IPS-18c (cell line): ENCODE measurements at regions not wholly inside any gene's neighbourhood (a gene's known extent, or its start where the extent isn't known, plus 50 kb on each side); places are given as distances from the start of the nearest gene placed in this dataset.
"Not testable (repeated sequence)": the region's sequence is repeated elsewhere in the genome, so short reads cannot be mapped to it uniquely, and the experiment has no call there.

ENCODE experiments used
- H3K4me3 ChIP-seq: 2 replicates; pipeline ENCODE4 v1.7.0; 2013; ENCODE audit warnings: low read depth, mild to moderate bottlenecking, low read length, moderate library complexity; ENCODE audit not compliant: insufficient read depth
- H3K9me3 ChIP-seq: one replicate; pipeline ENCODE4 v1.6.1; 2013; ENCODE audit warnings: mild to moderate bottlenecking, low read length, moderate library complexity; ENCODE audit not compliant: control insufficient read depth, insufficient read depth

DNA sequence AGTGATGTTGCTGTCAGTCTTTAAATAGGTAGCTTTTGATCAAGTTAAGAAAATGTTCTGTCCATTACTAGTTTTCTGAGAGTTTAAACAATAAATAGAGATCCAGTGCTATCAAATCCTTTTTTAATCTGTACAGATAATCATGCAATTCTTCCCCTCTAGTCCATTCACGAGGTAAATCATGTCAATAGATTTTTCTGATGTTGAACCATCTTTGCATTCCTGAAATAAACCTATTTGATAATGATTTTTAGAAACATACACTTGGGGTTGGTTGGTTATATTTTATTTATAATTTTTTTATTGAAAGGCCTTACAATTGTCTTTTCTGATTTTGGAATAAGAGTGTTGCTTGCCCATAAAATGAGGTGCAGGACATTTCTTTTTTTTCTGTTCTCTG is 95.0 kb downstream of the FAM53A start:
- no peak overlapping the region for H3K4me3 ChIP-seq
- H3K9me3 ChIP-seq = no peaks in the 10 kb centered on the region

DNA sequence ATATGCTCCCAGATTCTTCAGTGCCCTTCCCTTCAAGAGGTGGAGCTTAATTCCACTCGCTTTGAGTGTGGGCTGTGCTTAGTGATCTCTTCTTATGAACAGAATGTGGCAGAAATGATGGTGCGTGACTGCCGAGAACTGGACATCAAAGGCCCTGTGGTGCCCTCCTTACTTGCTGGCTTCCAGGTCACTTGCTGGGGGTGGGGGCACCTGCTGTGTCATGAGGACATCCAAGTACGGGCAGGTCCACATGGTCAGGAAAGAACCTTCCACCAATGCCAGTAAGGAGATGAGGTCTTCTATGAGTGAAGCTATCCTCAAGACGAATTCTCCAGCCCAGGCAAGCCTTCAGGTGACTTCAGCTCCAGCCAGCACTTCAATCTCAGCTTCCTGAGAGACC is 95.8 kb downstream of the FAM53A start:
- H3K9me3 ChIP-seq = no peaks in the 10 kb centered on the region
- H3K4me3 ChIP-seq = no peak overlapping the region

DNA sequence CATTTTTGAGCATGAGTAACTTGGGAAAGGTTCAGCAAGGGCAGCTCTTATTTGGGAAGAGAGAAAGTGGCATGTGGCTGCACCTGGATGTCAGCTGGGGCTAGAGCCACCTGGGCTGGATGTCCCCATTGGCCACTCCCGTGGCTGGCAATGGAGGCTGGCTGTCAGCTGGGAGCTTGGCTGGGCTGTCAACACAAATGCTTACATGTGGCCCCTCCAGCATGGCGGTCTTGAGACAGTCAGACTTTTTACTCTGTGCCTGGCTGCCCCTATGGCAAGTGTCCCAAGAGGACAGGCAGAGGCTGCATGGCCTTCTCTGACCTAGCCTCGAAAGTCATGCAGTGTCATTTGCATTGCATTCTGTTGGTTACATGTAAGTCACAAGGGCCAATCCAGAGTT is 99.6 kb downstream of the FAM53A start:
- Histone ChIP-seq H3K9me3 (no peaks in the 10 kb centered on the region), H3K4me3 (no peak overlapping the region)

DNA sequence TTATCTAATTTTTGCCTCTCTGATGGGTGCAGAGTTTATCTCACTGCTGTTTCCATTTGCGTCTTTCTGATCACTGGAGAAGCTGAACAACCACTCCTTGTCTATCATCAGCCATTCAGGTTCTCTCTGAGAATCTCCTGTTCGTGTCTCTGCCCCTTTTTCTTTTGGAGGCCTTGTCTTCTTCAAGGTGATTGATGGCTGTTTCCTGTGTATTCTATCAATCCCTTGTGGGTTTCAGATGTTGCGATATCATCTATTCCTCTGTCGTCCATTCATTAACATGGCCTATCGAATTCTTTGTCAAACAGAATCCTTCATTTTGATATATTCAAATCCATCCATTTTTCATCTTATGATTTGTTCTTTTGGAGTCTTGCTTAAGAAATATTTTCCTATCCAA is 100.3 kb downstream of the FAM53A start:
- Histone ChIP-seq H3K4me3 (no peak overlapping the region), H3K9me3 (no peaks in the 10 kb centered on the region)

DNA sequence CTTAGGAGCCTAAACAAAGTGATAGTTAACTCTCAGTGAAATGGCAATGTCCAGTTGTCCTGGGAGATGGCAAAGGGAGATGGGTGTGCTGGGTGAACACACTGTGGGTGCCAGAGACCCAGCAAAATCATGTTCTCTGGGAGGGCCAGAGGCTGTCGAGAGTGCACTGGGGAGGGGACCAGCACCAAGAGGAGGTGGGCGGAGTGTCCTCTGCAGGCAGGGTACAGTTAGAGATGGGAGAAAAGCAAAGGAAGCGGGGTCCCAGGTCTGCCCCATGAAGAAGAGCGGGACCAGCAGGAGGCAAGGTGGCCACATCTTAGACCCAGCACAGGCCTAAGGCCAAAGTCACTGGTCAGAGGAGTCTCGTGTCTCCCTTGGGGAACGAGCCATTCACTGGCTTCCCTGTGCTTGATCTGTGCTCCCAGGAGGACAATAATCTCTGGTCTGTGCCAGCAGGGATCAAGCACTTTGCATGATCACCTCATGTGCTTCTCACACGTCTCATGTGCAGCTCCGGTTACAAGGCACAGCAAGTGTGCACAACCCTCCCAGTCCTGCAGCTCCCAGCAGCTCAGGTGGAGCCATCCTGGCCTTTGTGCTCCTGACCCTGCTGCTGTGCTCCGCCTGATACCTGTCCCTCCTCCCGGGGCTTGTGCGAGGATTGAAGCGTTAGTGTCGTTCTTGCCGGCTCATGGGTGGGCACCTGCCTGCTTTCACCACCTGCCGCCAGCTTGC is 100.9 kb downstream of the FAM53A start:
- H3K4me3 ChIP-seq = no peak overlapping the region

DNA sequence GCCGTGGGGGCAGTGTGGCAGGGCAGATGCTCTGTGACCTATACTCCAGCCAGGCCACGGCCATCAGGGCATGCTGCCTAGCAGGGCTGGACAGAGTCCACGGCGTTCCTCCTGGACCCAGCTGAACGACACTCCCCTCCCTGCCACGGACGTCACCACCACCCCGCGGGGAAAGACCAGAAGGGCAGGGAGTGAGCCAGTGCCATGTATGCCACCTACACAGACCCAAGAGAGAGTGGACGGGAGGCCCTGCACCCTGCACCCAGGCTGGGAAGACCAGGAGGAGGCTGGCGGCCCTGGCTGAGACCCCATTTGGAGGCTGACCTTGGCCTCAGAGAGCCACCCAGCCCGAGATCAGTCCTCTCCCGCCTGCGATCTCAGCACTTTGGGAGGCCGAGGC is 101.9 kb downstream of the FAM53A start:
- no peak overlapping the region for H3K4me3 ChIP-seq
- no peaks in the 10 kb centered on the region for H3K9me3 ChIP-seq

More for the DNA sequence above, 100.9 kb downstream of the FAM53A start:
- H3K9me3 ChIP-seq = no peaks in the 10 kb centered on the region

DNA sequence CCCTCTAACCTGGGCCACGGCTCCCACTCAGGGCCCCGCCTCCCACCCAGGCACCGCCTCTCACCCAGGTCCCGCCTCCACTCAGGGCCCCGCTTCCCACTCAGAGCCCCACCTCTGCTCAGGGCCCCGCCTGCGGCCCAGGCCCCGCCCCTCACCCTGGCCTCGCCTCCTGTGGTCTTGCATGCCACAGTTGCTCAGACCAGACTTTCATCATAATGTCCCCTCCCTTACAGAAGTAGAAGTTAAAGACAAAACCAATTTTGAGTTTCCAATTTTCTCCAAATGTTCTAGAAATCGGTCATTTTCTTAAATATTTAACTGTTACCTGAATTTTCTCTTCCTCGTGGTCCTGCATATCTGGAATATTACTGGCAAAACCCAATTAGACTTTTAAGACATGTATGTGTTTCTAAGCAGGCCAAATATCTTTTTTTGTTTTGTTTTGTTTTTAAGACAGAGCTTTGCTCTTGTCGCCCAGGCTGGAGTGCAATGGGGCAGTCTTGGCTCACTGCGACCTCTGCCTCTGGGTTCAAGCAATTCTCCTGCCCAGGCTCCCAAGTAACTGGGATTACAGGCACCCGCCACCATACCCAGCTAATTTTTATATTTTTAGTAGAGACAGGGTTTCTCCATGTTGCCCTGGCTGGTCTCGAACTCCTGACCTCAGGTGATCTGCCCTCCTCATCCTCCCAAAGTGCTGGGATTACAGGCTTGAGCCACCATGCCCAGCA is 102.8 kb downstream of the FAM53A start:
- H3K4me3 ChIP-seq, H3K9me3 ChIP-seq: not testable (repeated sequence)

DNA sequence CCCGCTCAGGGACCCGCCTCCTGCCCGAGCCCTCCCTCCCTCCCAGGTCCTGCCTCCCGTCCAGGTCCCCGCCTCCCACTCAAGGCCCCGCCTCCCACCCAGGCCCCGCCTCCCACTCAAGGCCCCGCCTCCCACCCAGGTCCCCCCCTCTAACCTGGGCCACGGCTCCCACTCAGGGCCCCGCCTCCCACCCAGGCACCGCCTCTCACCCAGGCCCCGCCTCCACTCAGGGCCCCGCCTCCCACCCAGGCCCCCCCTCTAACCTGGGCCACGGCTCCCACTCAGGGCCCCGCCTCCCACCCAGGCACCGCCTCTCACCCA is 103.5 kb downstream of the FAM53A start:
- H3K9me3 ChIP-seq = not testable (repeated sequence)

DNA sequence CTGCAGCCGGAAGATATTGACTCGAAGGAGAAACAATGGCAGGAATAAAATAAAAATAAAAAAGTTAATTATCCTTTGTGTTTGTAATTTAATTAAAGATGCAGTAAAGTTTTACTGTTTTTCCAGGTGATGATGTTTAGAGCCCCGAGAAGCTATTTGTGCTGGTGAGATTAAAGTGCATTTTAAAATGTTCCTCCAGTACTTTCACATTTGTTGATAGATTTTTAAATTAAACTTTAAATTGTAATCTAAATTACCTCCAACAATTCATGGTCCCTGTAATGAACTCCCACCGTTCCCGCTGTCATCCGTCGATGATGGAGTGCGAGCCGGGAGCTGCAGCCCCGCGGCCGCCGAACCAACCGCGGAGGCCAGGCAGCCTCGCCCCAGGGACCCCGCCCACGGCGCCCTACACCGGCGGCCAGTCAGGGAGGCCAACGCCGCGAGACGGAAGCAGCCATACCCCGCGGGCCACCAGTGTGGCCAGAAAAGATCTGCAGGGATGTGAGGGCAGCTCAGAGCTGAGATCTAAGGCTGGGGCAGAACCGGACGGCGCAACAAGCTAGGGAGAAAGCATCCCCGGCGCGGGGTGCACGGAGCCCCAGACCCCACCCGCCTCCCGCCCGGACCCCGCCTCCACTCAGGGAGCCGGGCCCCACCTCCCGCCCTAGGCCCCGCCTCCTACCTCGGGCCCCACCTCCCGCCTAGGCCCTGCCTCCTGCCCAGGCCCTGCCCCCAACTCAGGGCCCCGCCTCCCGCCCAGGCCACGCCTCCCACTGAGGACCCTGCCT is 104.0 kb downstream of the FAM53A start:
- no peaks in the 10 kb centered on the region for H3K9me3 ChIP-seq
- peak overlapping the region; percentile 48; the same call in 1 of the 2 replicates for H3K4me3 ChIP-seq

More for the DNA sequence above, 103.5 kb downstream of the FAM53A start:
- not testable (repeated sequence) for H3K4me3 ChIP-seq

DNA sequence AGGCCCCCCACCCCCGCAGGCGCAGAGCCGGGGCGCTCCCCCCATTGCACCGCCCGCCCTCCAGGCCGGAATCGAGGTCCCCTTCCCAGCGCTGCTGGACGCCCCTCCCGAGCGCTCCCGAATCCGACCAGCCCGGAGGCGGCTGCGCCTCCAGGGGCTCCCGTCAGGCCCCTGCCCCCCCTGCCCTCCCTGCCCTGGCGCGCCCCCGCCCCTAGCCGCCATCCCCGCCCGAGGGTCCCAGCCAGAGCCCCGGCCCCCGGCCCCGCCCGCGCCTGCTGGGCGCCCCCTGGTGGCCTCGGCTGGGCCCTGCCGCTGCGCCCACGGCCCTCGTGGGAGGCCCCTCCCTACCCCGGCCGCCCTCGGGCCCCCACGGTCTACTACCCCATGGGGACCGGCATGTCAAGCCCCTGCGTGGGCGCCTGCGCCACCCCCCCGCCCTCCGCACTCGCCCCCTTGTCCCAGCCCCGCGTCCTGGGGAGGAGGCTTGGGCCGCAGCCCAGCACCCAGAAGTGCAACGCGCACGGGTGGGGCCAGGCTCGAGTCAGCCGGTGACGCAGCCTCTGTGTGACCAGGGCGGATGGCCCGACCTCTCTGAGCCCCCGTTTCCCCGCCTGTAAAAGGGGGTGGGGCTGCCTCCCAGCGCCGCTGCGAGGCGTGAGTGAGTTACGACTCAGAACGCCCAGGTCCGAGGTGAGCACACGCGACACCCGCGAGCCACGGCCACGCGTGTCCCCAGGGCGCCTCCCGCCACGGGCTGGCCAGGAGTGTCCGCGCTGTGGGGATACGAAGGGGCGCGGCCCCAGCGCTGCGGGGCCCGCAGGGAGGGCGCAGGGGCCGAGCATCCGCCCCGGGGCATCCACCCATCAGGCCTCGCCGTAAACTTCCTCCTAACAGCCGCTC is 104.9 kb downstream of the FAM53A start:
- Histone ChIP-seq H3K9me3 (no peaks in the 10 kb centered on the region), H3K4me3 (peak overlapping the region; percentile 34; the same call in 1 of the 2 replicates)

DNA sequence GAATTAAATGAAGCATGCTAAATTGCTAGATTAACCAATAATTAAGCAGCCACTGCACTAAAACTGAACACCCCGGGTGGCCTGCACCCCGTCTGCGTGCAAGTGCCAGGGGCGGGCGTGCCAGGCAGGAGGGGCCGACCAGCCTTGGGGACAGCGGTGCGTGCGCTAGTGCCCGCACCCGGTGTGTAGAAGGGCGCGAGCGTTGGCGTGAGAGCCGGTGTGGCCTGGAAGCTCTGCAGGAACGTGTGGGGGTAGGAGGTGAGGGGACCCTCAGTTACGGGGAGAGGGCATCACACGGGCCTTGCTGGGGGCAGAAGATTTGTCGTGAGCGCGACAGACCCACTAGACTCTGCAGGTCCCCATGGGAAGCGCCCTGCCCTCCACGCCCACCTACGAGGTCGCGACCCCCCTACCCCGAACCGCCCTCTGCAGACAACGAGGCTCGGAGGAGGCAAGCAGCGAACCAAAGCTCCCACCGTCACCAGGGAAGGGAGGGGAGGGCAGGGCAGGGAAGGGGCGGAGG is 105.8 kb downstream of the FAM53A start:
- no peak overlapping the region; the same call in 1 of the 2 replicates for H3K4me3 ChIP-seq
- no peaks in the 10 kb centered on the region for H3K9me3 ChIP-seq

DNA sequence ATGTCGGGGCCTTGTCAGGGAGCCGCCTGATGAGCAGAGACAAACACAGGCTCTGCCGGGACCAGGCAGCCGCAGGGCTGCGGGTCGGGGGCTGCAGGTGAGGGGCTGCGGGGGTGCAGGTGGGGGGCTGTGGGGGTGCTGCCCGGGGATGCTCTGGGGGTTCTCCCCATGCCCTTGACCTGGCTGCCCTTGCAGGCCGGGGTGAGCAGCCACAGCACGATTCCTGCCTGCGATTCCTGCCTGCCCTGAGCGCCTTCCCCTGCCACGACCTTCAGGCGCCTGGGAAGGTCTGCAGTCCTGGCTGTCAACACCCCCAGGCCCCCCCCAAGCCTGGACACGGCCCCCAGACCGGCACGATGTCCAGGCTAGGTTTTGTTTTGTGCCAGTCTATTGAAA is 106.3 kb downstream of the FAM53A start:
- H3K9me3 ChIP-seq = no peaks in the 10 kb centered on the region
- no peak overlapping the region for H3K4me3 ChIP-seq

DNA sequence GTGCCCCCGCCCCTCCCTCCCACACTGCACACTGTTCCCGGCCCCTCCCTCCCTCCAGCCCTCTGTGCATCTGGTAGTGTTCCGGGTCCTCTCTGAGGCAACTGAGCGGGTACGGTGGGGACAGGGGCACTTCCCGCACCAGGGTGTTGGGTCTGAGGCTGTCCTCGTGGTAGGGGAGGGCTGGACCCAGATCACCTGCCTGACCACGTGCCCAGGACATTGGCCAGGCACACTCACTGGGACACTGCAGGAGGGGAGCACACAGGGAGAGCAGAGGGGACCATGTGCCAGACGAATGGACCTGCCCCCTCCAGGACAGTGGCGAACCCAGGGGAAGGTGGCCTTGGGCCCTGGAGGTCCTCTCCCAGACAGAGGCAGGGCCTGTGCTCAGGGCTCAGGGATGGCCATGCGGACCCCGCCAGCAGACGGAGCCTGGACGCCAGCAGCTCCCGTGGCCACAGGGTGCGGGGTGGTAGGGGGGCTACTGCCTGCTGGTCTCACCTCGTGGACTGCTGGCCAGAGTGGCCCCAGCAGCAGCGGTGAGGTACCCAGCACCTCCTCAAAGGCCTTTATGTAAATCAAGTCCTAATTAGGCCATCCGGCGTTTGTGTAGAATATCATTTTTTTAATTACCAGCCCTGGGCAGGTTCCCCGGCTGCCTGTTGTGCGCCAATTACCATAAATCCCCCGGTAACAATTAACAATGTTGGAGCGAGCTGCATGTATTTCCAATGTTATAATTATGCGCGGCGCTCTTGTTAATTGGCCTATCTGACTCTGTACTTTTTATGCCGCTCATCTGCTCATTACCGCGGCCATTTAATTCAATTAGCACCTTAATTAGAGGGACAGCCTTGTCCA is 106.9 kb downstream of the FAM53A start:
- Histone ChIP-seq H3K9me3 (no peaks in the 10 kb centered on the region), H3K4me3 (no peak overlapping the region)

DNA sequence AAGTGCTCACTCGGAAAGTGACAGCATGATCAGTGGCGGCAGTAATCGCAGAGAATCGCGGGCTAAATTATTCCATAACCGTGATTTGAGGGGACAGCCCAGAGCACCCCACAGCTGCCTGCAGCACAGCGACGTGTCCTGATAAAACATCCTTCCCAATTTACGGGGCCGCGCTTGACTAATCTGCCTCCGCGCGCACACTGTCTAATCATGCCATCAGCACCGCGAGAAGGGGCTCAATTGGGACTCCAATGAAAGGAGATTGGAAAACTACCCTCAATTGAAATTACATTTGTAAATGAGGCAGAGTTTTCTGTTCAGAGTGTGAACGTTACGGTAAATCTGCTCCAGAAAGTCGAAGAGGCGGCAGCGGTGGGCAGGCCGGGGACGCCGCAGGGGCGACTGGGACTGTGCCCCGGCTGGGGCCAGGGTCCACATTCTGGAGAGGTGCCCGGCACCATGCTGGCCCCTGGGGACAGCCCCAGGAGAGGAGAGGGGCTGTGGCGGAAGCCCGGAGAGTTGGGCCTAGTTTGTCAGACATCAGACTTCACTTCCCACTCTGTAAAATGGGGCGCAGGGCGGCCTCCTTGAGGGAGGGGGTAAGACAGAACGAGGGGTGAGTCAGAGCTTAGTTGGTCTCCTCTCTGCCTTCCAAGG is 107.7 kb downstream of the FAM53A start:
- H3K9me3 ChIP-seq = no peaks in the 10 kb centered on the region
- no peak overlapping the region for H3K4me3 ChIP-seq

DNA sequence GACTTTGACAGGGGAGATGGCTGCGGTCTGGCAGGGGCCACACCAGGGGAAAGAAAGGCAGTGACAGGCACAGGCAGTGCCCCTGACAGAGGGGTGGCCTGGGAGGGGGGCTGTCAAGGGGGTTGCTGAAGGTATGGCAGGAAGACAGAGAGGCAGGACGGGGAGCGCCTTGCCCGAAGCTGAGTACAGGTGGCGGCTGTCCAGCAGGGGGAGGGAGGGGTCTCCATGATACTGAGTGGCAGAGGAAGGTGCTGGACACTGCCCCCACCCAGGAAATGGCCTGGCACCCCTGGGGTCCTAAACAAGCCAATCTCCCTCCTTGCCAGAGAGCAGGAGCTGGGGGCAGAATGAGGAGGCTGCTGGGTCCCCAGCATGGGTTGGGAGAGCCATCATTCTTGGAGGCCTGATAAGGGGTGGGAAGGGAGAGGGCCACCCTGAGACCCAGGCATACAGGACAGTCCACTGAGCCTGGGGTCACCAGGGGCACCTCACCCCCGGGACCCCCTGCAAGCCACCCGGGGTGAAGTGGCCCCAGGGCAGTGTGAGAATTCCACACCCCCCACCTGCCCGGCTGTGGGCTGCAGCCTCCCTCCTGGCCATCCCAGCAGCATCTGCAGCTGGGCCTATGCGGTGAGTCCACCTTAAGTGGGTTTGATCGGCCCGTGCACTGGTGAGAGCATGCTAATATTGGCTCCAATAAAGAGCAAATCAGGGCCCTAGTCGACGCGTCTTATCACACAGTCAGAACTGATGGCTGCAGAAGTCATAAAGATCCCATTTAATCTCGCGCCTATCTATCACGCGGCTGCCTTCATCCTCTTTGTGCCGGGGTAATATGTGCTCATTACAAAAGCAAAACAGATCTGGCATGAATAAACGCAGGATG is 108.5 kb downstream of the FAM53A start:
- H3K4me3 ChIP-seq = no peak overlapping the region

More for the DNA sequence above, 108.5 kb downstream of the FAM53A start:
- no peaks in the 10 kb centered on the region for H3K9me3 ChIP-seq
